Stimulated activated CD8-positive, alpha-beta memory T cell treated with anti-CD3 and anti-CD28 coated beads, Interleukin-4, amount 100 ng/mL, for 4 hours (primary cell): ENCODE measurements at regions not wholly inside any gene's neighbourhood (a gene's known extent, or its start where the extent isn't known, plus 50 kb on each side); places are given as distances from the start of the nearest gene placed in this dataset.
"Not testable (repeated sequence)": the region's sequence is repeated elsewhere in the genome, so short reads cannot be mapped to it uniquely, and the experiment has no call there.

Experiments
- DNase-seq, 2 donors: peaks; one replicate each; pipeline ENCODE4 v3.0.0-alpha.2; 2020; ENCODE audit warnings: low read depth in 2 of 2, low spot score in 1 of 2

DNA sequence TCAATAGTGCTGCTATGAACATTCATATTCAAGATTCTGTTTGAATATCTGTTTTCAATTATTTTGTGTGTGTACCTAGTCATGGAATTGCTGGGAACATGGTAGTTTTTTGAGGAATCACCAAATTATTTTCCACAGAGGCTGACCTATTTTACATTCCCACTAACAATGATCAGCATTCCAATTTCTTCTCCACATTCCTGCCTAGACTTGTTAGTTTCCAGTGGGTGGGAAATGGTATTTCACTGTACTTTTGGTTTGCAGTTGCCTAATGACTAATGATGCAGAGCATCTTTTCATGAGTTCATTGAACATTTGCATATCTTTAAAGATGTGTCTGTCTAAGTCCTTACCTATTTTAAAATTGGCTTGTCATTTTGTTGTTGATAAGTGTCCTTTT is 1182.6 kb upstream of the B3GALT2 start:
- no peak for DNase-seq

DNA sequence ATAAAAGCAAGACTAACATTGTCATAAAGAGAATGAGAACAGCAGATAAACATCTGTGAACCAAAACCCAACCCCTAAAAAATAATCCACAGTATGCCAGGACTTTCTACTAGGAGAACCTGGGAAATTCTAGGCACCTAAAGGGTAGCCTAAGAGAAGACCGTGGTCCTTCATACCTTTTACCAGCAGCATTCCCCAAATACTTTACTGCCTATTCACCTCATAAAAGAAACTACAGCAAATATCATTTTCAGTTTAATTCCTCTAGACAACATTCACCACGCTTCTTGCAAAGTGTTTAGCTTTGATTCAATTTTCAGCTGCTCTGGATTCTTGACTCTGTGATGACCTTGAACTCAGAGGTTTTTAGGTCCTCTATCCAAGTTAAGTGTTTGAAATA is 1180.7 kb upstream of the B3GALT2 start:
- DNase-seq = no peak

DNA sequence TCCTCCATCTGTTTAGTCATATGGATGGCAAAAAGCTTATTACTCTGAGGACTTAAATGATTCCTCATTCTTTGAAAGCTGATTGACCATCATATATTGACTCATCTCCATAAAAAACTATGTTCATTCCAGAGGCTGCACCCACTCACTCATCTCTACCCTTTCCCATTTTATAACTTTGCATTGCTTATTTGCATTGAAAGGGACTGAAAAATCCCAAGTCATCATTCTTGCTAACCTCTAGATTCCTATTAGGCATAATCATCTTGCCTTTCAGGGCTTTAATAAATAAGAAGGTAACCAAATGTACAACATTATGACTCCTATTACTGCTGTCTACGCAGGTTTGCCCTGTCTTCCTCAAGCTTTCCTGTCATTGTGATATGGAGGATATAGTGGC is 1180.3 kb upstream of the B3GALT2 start:
- no peak for DNase-seq

DNA sequence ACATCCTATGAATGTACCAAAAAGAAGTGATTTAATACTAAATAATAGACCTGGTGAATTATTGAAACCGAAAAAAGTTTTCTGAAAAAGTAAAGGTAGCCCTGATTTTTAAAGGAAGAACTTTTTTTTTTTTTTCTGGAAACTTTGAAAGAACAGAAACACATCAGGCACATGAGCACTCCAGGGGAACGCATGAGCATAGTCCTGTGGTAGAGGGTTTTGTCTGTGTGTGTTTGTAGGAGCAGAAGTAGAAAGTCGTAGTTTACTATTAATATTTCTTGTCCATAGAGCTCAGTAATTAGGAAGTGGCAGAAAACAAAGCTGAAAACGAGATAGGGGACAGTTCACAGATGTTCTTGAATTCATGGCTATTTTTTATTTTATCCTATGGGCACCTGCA is 1175.9 kb upstream of the B3GALT2 start:
- DNase-seq = no peak

DNA sequence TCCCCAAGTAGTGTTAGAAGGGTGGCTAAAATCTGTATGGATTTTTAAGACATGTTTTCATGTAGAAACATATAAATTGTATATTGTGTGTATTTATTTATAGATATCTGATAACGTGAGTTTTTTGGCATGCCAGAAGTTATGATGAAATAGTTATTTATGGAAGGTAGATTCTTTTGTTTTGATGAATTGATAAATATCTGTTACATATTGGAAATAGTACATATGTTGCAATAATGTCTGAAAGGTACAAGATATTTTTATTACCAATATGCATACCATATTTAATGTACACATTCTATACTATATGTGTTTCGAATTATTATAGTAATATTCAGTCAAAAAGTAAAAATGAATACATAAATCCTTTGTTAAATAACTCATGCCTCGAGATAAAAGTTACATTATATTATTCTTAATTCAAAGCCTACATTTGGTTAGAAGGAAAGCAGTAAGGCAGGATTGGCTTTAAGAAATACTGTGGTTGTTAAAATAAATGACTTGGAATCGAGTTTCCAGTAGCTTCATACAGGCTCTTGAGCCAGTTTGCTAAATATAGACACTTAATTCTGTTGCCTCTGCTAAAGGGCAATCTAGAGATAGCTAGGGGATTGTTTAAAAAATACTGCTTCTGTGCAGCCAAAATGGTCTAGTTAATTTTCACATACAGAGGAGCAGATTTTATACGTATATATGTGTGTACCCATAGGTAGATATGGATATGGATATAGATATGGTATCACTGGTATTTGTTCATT is 1175.1 kb upstream of the B3GALT2 start:
- DNase-seq = no peak

DNA sequence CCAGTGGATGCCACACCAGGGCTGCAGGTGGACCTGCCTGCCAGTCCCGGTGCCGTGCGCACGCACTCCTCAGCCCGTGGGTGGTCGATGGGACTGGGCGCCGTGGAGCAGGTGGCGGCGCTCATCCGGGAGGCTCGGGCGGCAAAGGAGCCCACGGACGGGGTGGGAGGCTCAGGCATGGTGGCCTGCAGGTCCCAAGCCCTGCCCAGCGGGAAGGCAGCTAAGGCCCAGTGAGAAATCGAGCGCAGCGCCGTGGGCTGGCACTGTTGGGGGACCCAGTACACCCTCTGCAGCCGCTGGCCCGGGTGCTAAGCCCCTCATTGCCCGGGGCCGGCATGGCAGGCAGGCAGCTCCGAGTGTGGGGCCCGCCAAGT is 1171.8 kb upstream of the B3GALT2 start:
- no peak for DNase-seq

DNA sequence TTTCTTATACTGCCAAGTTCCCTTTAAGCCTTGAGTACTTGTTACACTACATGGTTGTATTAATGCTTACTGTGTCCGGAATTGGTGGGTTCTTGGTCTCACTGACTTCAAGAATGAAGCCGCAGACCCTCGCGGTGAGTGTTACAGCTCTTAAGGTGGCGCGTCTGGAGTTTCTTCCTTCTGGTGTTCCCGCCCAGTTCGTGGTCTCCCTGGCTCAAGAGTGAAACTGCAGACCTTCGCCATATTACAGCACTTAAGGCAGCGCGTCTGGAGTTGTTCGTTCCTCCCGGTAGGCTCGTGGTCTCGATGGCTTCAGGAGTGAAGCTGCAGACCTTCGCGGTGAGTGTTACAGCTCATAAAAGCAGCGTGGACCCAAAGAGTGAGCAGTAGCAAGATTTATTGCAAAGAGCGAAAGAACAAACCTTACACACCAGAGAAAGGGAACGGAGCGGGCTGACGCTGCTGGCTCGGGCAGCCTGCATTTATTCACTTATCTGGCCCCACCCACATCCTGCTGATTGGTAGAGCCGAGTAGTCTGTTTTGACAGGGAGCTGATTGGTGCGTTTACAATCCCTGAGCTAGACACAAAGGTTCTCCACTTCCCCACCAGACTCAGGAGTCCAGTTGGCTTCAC is 1171.3 kb upstream of the B3GALT2 start:
- not testable (repeated sequence) for DNase-seq

DNA sequence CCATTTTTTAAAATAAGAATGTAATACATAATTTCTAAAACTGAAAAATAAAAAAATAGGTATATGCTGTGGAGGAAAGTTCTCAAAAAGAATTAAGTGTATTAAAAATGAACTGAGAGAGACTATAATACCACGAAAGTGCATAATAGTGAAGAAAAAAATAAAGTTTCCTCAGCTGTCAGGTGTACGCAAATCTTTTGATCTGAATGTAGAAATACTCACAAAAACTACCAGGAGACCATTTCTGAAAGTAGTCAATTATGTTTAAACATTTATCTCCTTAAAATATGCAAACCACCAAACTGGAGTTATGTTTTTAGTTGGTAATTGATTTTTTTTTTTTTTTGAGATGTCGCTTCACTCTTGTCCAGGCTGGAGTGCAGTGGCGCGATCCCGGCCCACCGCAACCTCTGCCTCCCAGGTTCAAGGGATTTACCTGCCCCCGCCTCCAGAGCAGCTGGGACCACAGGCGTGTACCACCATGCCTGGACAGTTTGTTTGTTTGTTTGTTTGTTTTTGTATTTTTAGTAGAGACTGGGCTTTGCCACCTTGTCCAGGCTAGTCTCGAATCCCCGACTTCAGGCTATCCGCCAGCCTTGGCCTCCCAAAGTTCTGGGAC is 1169.2 kb upstream of the B3GALT2 start:
- DNase-seq = no peak

DNA sequence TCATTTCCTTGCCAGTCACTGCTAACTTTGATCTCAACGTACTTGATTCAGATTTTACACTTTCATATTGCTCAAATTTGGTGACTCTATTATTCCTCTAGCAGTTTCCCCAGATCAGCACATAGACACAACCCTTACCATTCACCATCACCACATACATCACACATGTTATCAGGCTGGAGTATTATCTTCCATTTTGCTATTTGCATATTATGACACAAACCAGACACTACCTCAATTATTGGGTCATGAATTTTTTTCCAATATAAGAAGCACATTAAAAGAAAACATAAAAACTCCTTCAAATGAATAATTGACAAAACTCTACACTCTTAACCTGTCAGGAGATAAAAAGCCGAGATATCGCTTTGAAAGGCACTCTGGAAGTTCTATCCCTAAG is 1166.7 kb upstream of the B3GALT2 start:
- DNase-seq = no peak

DNA sequence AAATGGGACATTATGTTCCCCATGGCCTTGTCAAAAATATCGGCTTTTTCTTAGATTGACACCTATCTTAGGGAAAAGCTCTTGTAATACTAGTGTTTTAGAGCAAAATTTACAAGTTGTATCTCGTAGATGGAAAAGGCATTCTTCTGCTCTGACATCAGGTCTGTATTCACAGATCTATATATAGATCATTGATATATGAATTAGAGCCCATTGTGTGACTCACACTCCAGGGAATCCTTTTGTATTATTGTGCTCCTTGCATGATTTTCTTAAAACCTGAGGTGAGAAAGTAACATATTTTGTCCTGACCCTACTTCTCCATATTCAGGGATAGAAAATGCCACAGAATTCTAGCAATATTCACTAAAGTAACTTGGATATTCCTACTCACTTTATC is 1160.8 kb upstream of the B3GALT2 start:
- no peak for DNase-seq

DNA sequence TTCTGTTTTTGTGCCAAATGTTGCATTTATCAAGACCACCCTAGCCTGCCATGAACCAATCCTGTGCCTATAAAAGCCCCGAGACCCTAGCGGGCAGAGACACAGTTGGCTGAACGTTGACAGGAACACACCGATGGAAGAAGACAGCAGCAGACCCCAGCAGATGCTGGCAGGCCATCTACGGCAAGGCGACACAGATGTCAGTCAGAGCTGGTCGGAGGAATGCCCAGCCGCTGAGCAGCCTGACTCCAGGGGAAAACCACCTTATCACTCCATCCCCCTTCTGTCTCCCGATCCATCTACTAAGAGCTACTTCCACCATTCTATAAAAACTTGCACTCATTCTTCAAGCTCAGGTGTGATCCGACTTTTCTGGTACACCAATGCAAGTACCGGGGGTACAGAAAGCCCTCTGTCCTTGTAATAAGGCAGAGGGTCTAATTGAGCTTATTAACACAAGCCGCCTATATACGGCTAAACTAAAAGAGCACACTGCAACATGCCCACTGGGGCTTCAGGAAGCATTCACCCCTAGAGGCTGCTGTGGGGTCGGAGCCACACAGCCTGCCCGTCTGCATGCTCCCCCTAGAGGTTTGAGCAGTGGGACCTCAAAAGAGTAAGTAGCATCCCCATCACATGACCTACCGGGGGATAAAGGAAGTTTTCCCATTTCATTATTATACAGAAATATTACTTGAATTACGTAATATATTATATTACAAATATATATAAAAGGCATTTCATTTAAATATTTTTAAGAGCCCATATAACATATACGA is 1156.3 kb upstream of the B3GALT2 start:
- DNase-seq = no peak

DNA sequence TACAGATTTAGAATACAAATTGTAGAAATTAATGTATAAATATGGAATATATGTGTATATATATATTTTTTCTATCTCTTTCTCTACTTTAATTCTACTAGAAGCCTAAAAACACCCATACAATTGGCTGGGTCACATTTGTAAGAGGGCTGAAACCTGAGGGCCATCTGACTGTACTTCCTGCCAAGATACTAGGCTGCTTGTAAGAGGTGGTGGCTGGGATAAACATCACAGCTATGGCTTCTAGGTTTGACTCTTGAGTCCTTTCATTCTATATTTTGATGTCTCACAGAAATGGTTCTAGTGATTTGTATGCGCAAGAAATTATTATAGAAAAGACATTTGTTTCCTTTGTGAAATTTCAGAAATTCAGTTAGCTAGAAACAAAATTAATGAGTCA is 1155.2 kb upstream of the B3GALT2 start:
- DNase-seq = no peak

DNA sequence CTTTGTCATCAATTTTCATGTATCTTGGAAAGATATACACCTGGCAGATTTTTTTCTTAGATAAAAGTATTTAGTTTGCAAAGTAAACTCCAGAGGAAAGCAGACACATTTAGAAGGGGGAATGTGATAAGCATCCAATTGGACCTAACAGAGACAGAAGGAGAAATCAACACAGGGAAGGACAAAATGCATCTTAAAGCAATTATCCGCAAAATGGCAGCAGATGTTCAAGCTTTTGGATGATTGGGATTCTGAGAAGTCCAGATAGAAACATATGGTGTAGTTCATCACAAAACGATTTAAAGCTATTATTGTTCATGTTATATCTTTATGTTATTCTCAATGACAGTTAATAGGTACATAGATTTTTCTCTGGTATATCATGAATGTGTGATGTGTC is 1153.1 kb upstream of the B3GALT2 start:
- DNase-seq = no peak

DNA sequence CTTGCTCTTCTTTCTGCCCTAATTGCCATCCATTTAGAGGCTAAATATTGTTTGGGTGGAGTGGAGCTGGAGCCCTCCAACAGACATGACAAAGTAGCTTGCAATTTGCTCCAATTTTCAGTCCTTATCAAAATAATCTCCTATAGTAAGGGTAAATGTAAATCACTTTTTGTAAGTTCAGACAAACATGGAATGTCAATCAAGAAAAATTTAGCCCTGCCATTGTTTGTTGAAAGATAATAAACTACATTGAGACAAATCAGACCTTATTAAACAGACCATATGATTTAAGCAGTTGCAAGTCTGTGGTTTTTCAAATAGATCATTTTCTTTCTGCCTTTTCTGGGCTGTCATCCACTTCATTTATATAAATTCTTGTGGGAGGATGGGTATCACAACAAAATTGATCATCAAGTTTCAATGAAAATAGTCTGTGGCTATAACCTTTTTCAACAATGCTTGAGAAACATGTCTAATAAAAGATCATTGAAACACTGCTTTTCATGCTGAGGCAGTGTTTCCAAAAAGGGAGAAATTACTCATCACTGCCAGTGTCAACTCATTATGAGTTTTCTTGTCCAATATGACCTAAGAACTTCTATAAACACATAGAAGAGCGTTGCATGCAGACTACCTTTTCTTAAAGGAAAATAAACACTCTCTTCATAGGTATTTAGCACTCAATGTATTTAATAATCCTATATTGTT is 1152.0 kb upstream of the B3GALT2 start:
- DNase-seq = no peak

DNA sequence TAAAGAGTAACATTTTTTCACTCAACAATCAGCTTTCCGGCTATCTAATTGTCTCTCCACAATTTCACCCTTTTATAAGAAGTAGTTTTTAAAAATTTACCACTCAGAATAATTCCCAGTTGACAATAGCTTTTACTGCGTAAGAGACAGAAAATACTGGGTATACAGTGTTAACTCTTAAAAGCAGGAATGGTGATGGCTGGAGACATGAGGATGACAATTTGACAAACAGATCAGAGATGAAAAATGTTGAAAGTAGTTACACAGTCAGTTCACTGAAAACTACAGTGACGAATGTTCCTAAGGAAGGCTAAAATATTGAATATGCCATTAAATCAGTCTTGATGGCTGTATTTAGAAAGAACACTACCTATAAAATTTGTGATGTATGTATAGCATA is 1146.8 kb upstream of the B3GALT2 start:
- no peak for DNase-seq

DNA sequence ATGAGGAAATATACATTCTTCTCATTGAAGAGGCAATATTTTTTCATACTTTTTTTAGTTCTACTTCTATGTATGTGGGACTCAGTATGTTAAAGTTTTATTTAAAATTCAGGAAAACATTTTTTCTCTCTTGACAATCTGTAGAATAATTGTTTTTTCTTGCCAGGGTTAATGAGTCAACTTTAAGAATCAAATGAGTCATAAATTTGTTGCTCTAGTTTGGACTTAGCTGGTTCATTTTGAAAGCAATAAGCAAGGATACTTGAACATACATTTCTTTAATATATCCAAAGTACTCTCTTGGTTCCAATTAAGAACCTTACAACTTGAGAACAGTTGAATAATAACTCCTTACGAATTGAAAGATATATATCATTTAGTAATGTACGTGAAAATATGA is 1145.3 kb upstream of the B3GALT2 start:
- DNase-seq = no peak

DNA sequence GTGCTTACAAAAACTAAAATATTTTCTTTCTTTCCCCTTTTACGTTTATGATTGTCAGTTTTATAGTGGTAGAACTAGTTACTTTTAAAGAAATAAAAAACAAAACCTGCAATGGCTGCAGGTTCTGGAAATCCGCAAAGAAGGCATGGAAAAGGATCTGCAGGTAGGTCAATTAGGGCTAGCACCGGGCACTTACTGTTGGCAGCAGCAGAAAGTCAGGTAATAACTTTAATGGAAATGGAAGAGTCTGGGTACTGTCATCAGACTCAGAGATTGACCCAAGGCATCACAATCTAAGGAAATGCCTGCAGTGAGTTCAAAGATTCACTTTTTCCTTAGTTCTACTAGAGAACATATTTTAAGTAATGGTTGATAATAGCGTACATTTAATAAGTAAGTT is 1136.3 kb upstream of the B3GALT2 start:
- no peak for DNase-seq

DNA sequence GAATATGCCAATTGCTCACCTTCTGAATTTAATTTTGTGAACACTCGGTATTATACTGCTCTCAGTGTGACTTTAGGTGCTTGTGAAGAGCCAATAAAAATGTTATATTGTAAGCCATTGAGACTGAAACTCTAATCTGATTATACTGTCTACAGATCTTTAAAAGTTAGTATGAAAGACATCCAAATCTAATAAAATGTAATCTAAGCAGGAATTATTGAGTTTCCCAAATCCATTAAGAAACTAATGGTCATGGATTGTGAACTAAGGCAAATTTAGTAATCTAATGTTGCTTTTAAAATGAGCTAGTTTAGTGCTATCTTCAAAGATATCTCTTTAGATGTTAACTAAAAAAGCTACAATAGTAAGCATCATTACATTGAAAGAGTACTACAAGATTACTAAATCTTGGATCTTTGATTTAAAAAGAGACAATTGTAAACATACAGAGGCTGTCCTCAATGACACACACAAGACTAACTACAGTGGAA is 1132.4 kb upstream of the B3GALT2 start:
- no peak for DNase-seq

DNA sequence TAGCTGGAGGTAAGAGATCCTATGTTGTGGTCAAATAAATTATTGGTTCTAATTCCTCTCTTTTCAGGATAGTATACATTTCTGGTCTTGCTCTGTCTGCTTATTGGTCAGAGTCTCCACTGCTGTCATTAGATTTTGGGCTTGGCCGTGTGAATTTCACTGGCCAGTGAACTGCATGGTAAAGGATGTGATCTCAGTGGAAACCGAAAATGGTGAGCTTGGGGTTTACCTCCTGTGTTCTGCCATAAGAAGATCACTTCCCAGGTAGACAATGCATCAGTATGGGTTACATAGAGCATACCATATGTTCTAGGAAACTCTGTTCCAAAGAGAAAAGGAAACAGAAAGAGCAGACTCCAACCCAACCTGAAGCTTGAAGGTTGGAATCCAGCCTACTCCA is 1123.3 kb upstream of the B3GALT2 start:
- no peak for DNase-seq

DNA sequence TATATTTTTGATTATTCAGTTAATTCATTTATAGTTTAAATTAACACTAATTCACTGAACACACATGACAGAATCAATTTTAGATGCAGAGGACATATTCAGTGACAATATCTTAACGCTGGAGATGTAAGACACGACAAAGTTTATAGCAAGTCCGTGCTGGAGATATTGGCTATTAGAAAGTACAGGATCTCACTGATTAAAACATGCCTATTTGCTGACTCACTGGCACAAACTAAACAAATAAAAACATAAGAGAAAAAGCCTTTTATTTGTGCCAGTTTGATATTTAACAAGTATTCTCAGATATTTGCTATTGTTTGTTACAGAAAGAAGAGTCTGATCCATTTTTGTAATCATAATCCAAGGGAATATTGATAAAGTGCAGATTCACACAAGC is 1122.9 kb upstream of the B3GALT2 start:
- DNase-seq = no peak

DNA sequence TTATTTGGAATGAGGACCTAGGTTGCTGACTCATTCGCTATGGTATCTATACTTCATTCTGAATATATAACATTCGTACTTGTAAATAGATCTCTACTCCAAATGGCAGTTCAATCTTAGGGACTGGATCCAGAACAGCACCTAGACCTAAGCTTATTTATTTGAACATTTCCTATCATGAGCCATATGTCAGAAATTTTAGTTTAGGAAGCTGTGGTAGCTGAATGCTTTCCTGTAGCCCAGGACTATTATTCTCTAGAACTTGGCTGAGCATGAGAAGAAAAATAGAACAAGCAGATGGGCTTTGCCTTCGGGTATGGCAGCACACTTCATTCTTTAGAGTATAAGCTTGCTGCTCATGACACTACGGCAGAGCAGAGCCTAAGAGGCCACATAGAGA is 1114.4 kb upstream of the B3GALT2 start:
- no peak for DNase-seq
